22Rv1 (cell line): ENCODE measurements at regions not wholly inside any gene's neighbourhood (a gene's known extent, or its start where the extent isn't known, plus 50 kb on each side); places are given as distances from the start of the nearest gene placed in this dataset.
"Not testable (repeated sequence)": the region's sequence is repeated elsewhere in the genome, so short reads cannot be mapped to it uniquely, and the experiment has no call there.

Source experiments
- H3K27ac ChIP-seq: fragments of 450-650 bp; 2 replicates; pipeline ENCODE4 v1.5.1; 2017
- ZFX ChIP-seq: fragments of 450-650 bp; IDR thresholded peaks from 2 replicates; pipeline ENCODE4 v1.6.1; 2017; ENCODE audit warnings: antibody characterized with exemption, borderline replicate concordance
- TF ChIP-seq, protein P1 (sequence below): fragments of 450-650 bp; IDR thresholded peaks from 2 replicates; pipeline ENCODE4 v1.5.1; 2017; ENCODE audit warnings: mild to moderate bottlenecking

- H3K27ac ChIP-seq: no peak overlapping the region
- TF ChIP-seq ZFX: no peak
Observed at GRCh38 chrX:25860322-25860721, 277.8 kb upstream of the MAGEB18 start.

DNA sequence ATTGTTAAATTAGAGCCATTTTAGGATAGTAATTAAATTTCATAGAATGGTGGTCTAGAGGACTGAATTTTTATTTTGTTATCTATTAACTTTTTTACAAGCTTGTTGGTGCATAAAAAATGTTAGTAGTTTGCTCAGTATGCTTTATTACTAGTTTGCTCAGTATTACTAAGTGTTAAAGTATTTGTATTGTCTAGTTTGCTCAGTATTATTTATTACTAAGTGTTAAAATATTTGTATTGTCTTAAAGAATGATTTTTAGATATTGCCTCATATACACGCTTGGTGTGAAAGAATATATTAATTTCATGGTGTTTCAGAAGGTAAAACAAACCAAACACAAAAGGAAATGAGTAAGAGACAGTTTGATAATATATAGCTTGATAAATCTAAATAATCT lies 268.4 kb upstream of the MAGEB18 start:
- no peak overlapping the region for H3K27ac ChIP-seq
- TF ChIP-seq, protein P1, sequence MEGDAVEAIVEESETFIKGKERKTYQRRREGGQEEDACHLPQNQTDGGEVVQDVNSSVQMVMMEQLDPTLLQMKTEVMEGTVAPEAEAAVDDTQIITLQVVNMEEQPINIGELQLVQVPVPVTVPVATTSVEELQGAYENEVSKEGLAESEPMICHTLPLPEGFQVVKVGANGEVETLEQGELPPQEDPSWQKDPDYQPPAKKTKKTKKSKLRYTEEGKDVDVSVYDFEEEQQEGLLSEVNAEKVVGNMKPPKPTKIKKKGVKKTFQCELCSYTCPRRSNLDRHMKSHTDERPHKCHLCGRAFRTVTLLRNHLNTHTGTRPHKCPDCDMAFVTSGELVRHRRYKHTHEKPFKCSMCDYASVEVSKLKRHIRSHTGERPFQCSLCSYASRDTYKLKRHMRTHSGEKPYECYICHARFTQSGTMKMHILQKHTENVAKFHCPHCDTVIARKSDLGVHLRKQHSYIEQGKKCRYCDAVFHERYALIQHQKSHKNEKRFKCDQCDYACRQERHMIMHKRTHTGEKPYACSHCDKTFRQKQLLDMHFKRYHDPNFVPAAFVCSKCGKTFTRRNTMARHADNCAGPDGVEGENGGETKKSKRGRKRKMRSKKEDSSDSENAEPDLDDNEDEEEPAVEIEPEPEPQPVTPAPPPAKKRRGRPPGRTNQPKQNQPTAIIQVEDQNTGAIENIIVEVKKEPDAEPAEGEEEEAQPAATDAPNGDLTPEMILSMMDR: no peak
- TF ChIP-seq ZFX: no peak

DNA sequence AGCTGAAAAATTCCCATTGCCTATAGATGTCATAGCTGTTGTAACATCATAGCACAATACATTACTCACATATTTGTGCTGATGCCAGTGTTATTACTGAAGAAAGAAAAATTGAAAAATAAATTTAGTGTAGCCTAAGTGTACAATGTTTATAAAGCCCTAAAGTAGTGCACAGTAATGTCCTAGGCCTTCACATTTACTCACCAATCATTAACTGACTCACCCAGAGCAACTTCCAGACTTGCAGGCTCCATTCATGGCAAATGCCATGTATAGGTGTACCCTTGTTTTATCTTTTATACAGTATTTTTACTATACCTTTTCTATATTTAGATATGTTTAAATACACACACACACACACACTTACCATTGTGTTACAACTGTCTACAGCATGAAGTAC lies 265.4 kb upstream of the MAGEB18 start:
- no peak overlapping the region for H3K27ac ChIP-seq
- TF ChIP-seq, protein P1: no peak
- no peak for TF ChIP-seq ZFX

DNA sequence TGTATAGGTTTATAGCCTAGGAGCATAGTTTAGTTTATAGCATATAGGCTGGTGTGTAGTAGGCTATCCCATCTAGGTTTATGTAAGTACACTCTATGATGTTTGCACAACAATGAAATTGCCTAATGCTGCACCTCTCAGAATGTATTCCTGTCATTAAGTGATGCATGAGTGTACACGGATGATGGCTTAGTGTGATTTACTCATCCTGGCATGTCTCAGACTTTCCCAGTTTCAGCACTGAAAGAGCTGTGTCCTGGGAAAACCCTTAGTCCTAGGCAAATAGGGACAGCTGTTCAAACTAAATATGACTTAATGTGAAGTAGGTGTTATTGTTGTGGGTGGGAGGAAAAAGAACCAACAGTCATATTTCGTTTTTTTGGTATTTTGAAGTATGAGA lies 264.9 kb upstream of the MAGEB18 start:
- no peak overlapping the region for H3K27ac ChIP-seq
- TF ChIP-seq, protein P1: no peak
- no peak for TF ChIP-seq ZFX

DNA sequence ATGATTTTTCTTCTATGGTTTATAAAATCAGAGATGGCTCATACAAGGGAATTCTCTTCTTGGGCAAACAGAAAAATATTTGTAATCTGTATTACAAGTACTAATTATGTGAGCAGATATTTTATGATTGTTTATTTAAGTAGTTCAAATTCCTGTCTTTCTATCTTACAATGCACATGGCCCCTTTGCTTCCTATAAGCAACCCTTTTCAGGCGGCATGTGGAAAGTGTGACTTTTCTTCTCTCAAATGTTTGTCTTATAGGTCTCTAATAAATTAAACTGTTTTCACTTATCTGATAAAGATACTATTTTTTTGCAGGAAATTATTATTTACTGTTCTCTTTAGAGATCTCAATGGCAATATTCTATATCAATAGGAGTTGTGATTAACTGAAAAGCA lies 259.3 kb upstream of the MAGEB18 start:
- TF ChIP-seq, protein P1: no peak
- no peak for TF ChIP-seq ZFX
- no peak overlapping the region for H3K27ac ChIP-seq

- H3K27ac ChIP-seq: not testable (repeated sequence)
Observed at GRCh38 chrX:25882503-25882902, 255.6 kb upstream of the MAGEB18 start.

DNA sequence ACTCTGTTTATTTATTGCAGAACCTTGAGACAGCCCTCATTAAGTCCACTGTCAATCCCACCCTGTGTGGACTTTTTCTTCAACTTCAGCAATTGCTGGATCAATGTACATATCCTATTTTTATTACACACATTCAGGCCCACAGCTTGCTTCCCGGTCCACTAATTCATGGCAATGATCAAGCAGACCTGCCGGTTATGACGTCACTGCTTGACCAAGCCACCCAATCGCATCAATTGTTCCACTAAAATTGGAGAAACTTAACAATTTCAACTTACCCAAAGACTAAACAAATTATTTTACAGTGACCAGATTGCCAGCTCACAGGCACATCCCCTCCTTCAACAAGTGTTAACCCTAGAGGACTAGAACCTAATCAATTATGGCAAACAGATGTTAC lies 240.4 kb upstream of the MAGEB18 start:
- no peak overlapping the region for H3K27ac ChIP-seq
- TF ChIP-seq, protein P1: no peak
- TF ChIP-seq ZFX: no peak

DNA sequence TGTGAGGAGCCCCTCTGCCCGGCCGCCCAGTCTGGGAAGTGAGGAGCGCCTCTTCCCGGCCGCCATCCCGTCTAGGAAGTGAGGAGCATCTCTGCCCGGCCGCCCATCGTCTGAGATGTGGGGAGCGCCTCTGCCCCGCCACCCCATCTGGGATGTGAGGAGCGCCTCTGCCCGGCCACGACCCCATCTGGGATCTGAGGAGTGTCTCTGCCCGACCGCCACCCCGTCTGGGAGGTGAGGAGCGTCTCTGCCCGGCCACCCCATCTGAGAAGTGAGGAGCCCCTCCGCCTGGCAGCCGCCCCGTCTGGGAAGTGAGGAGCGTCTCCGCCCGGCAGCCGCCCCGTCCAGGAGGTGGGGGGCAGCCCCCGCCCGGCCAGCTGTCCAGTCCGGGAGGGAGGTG lies 232.4 kb upstream of the MAGEB18 start:
- H3K27ac ChIP-seq: not testable (repeated sequence)

GRCh38 chrX:25925946-25926345 lies 212.2 kb upstream of the MAGEB18 start:
- no peak for TF ChIP-seq ZFX
- TF ChIP-seq, protein P1: no peak
- no peak overlapping the region for H3K27ac ChIP-seq
